ENCODE measurements at regions not wholly inside any gene's neighbourhood (a gene's known extent, or its start where the extent isn't known, plus 50 kb on each side); places are given as distances from the start of the nearest gene placed in this dataset.

- TF ChIP-seq CTCF (conservative IDR thresholded peaks at IDR 0.05; ENCODE audit: low read depth, low read length) (no peak), EZH2 (IDR thresholded peaks at IDR 0.05; ENCODE audit: borderline replicate concordance, low read depth, low read length, poor library complexity, severe bottlenecking) (no peak)
Observed at GRCh38 chr15:95429345-95429744, 901.2 kb upstream of the NR2F2 start.
